ENCODE measurements at regions not wholly inside any gene's neighbourhood (a gene's known extent, or its start where the extent isn't known, plus 50 kb on each side); places are given as distances from the start of the nearest gene placed in this dataset.

DNA sequence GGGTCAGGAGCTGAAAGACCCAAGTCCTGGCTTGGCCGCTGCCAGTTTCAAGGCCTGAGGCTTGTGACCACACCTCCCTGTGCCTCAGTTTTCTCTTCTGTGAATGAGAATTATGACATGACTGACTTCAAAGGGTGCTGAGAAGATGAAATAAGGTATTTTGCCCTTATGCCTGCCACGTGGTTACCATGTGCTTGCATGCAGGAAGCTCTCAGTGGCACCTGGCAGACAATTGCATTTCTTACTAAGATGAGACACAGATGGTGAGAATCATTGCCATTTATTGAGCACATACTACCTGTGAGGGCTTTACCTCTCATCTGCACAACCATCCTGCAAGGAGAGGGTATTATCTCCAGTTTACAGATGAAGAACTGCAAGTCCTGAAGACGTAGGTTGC, 69.8 kb downstream of the MRM1 start:
- no peak for TF ChIP-seq EZH2 (IDR thresholded peaks at IDR 0.05)
- TF ChIP-seq, protein P1, sequence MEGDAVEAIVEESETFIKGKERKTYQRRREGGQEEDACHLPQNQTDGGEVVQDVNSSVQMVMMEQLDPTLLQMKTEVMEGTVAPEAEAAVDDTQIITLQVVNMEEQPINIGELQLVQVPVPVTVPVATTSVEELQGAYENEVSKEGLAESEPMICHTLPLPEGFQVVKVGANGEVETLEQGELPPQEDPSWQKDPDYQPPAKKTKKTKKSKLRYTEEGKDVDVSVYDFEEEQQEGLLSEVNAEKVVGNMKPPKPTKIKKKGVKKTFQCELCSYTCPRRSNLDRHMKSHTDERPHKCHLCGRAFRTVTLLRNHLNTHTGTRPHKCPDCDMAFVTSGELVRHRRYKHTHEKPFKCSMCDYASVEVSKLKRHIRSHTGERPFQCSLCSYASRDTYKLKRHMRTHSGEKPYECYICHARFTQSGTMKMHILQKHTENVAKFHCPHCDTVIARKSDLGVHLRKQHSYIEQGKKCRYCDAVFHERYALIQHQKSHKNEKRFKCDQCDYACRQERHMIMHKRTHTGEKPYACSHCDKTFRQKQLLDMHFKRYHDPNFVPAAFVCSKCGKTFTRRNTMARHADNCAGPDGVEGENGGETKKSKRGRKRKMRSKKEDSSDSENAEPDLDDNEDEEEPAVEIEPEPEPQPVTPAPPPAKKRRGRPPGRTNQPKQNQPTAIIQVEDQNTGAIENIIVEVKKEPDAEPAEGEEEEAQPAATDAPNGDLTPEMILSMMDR (IDR thresholded peaks at IDR 0.05), result no peak
- TF ChIP-seq EZH2phosphoT487 (IDR thresholded peaks at IDR 0.05), result no peak

Data from neural progenitor cell (in vitro differentiated cells).